WERI-Rb-1 (cell line): ENCODE measurements at regions not wholly inside any gene's neighbourhood (a gene's known extent, or its start where the extent isn't known, plus 50 kb on each side); places are given as distances from the start of the nearest gene placed in this dataset.

Source experiments
- DNase-seq: peaks from one replicate; pipeline ENCODE4 v3.0.0-alpha.2; 2020
- H3K27ac ChIP-seq: fragments of 250-450 bp; sonication (Bioruptor Pico); 2 replicates; pipeline ENCODE4 v1.5.1; 2020; ENCODE audit warnings: mild to moderate bottlenecking, moderate library complexity
- H3K27me3 ChIP-seq: fragments of 250-450 bp; sonication (Bioruptor Pico); 2 replicates; pipeline ENCODE4 v1.5.1; 2021; ENCODE audit warnings: mild to moderate bottlenecking, low read depth, moderate library complexity; ENCODE audit not compliant: insufficient read depth, severe bottlenecking
- H3K36me3 ChIP-seq: fragments of 250-450 bp; sonication (Bioruptor Pico); 2 replicates; pipeline ENCODE4 v1.5.1; 2020; ENCODE audit warnings: mild to moderate bottlenecking, moderate library complexity
- H3K4me3 ChIP-seq: 2 replicates; pipeline ENCODE4 v1.5.1; 2011; ENCODE audit warnings: low read depth, mild to moderate bottlenecking, control low read depth, low read length
- H3K9me3 ChIP-seq: fragments of 250-450 bp; sonication (Bioruptor Pico); 2 replicates; pipeline ENCODE4 v1.5.1; 2021; ENCODE audit warnings: mild to moderate bottlenecking, moderate library complexity; ENCODE audit not compliant: severe bottlenecking
- TF ChIP-seq, protein P1 (sequence below): IDR thresholded peaks from 2 replicates; pipeline ENCODE4 v1.5.1; 2011; ENCODE audit warnings: low read depth, mild to moderate bottlenecking, control low read depth, inconsistent platforms, low read length

- Histone ChIP-seq H3K9me3 (peaks cover 2% of the 10 kb centered on the region), H3K27me3 (peaks cover 90% of the 10 kb centered on the region), H3K36me3 (no peaks in the 10 kb centered on the region), H3K4me3 (no peak overlapping the region), H3K27ac (no peak overlapping the region)
- DNase-seq: no peak
- TF ChIP-seq, protein P1, sequence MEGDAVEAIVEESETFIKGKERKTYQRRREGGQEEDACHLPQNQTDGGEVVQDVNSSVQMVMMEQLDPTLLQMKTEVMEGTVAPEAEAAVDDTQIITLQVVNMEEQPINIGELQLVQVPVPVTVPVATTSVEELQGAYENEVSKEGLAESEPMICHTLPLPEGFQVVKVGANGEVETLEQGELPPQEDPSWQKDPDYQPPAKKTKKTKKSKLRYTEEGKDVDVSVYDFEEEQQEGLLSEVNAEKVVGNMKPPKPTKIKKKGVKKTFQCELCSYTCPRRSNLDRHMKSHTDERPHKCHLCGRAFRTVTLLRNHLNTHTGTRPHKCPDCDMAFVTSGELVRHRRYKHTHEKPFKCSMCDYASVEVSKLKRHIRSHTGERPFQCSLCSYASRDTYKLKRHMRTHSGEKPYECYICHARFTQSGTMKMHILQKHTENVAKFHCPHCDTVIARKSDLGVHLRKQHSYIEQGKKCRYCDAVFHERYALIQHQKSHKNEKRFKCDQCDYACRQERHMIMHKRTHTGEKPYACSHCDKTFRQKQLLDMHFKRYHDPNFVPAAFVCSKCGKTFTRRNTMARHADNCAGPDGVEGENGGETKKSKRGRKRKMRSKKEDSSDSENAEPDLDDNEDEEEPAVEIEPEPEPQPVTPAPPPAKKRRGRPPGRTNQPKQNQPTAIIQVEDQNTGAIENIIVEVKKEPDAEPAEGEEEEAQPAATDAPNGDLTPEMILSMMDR: no peak
Observed at GRCh38 chr13:111981006-111981405, 85.9 kb upstream of the SOX1 start.

GRCh38 chr13:111981446-111982165, 85.3 kb upstream of the SOX1 start:
- no peak for DNase-seq
- peaks cover 2% of the 10 kb centered on the region for H3K9me3 ChIP-seq
- TF ChIP-seq, protein P1: no peak
- H3K4me3 ChIP-seq: no peak overlapping the region
- H3K27me3 ChIP-seq: peaks cover 93% of the 10 kb centered on the region
- no peak overlapping the region for H3K27ac ChIP-seq
- H3K36me3 ChIP-seq: no peaks in the 10 kb centered on the region

DNA sequence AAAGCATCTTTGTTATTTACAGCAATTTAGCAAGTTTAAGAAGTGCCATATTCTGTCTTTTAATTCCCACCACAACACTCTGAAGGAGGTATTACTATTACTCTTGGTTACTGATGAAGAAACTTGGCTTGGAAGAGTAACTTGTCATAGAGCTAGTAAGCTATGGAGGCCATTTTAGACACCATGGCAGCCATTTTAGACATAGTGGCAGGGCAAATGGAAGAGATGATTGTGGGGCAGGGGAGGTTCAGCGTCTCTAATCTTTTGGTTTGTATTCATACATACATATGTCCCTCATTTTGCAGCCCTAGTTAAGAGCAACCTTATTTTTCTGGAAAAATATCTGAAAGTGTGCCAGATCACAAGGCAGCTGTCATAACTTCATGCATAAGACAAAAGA, 82.6 kb upstream of the SOX1 start:
- Histone ChIP-seq H3K27ac (no peak overlapping the region), H3K4me3 (no peak overlapping the region), H3K9me3 (no peaks in the 10 kb centered on the region), H3K27me3 (peaks cover 91% of the 10 kb centered on the region), H3K36me3 (no peaks in the 10 kb centered on the region)
- TF ChIP-seq, protein P1: no peak
- no peak for DNase-seq

- no peaks in the 10 kb centered on the region for H3K36me3 ChIP-seq
- no peak for DNase-seq
- H3K27me3 ChIP-seq: peaks cover 87% of the 10 kb centered on the region
- peaks cover 18% of the 10 kb centered on the region for H3K9me3 ChIP-seq
- no peak overlapping the region for H3K27ac ChIP-seq
- H3K4me3 ChIP-seq: no peak overlapping the region
- TF ChIP-seq, protein P1: no peak
Observed at GRCh38 chr13:111990362-111990761, 76.6 kb upstream of the SOX1 start.

DNA sequence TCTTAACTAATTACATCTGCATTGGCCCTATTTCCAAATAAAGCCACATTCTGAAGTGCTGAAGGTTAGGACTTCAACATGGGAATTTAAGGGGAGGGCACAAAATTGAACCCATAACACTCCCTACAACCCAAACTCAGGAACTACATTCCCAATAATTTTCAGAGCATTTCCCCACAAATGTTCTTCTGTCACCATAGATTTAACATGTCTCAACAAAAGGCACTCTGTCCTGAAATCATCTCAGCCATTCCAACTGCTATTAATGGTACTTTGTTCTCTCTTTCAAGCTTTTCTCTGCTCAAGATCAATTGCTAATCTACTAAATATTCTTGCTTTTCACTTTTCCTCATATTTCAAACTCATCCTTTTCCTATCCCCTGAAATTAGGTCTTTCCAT, 74.0 kb upstream of the SOX1 start:
- no peaks in the 10 kb centered on the region for H3K36me3 ChIP-seq
- TF ChIP-seq, protein P1: no peak
- no peak overlapping the region for H3K27ac ChIP-seq
- H3K27me3 ChIP-seq: peaks cover 85% of the 10 kb centered on the region
- DNase-seq: no peak
- peaks cover 18% of the 10 kb centered on the region for H3K9me3 ChIP-seq
- H3K4me3 ChIP-seq: no peak overlapping the region

- no peak for DNase-seq
- H3K4me3 ChIP-seq: no peak overlapping the region
- H3K36me3 ChIP-seq: no peaks in the 10 kb centered on the region
- peaks cover 85% of the 10 kb centered on the region for H3K27me3 ChIP-seq
- TF ChIP-seq, protein P1: no peak
- peaks cover 18% of the 10 kb centered on the region for H3K9me3 ChIP-seq
- no peak overlapping the region for H3K27ac ChIP-seq
Observed at GRCh38 chr13:111993691-111994090, 73.3 kb upstream of the SOX1 start.
